Skeletal muscle satellite cell (primary cell): ENCODE measurements at regions not wholly inside any gene's neighbourhood (a gene's known extent, or its start where the extent isn't known, plus 50 kb on each side); places are given as distances from the start of the nearest gene placed in this dataset.

ENCODE experiments used
- H3K27me3 ChIP-seq: 2 replicates; pipeline ENCODE4 v1.7.0; 2013; ENCODE audit warnings: low read length; ENCODE audit not compliant: control insufficient read depth, insufficient read depth
- H3K36me3 ChIP-seq: 2 replicates; pipeline ENCODE4 v1.7.0; 2013; ENCODE audit warnings: mild to moderate bottlenecking, control low read depth, low read length; ENCODE audit not compliant: insufficient read depth
- H3K4me1 ChIP-seq: 2 replicates; pipeline ENCODE4 v1.7.0; 2013; ENCODE audit warnings: low read length; ENCODE audit not compliant: control insufficient read depth, insufficient read depth
- H3K4me2 ChIP-seq: 2 replicates; pipeline ENCODE4 v1.7.0; 2013; ENCODE audit warnings: mild to moderate bottlenecking, low read length
- H3K4me3 ChIP-seq: 2 replicates; pipeline ENCODE4 v1.7.0; 2013; ENCODE audit warnings: low read length
- H3K9ac ChIP-seq: 2 replicates; pipeline ENCODE4 v1.7.0; 2013; ENCODE audit warnings: mild to moderate bottlenecking, low read depth, low read length, moderate library complexity
- H3K9me3 ChIP-seq: replicated peaks from 2 replicates; pipeline ENCODE4 v1.7.0; 2013; ENCODE audit warnings: mild to moderate bottlenecking, control low read depth, low read length

DNA sequence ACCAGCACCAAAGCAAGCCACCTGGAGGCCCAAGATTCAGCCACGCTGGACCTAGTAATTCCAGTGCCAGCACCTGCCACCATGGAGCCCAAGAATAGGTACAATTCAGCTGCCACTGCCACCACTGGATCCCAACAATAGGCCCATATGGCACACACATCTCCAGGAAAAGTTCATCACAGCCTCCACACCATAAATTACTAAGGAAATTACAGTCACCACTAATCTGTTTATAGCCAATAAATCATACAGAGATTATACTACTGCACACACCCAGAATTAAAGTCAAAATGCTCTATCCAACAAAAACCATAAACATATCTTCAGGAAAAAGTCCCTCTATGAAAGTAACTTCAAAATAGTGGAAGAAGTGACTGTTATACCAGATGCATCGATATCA is 242.8 kb downstream of the SPATA31D1 start:
- no peak overlapping the region for H3K9ac ChIP-seq
- H3K4me3 ChIP-seq, result no peak overlapping the region
- no peak overlapping the region for H3K4me2 ChIP-seq
- H3K36me3 ChIP-seq, result no peaks in the 10 kb centered on the region
- H3K9me3 ChIP-seq, result no peaks in the 10 kb centered on the region
- no peaks in the 10 kb centered on the region for H3K27me3 ChIP-seq
- no peaks in the 10 kb centered on the region for H3K4me1 ChIP-seq

DNA sequence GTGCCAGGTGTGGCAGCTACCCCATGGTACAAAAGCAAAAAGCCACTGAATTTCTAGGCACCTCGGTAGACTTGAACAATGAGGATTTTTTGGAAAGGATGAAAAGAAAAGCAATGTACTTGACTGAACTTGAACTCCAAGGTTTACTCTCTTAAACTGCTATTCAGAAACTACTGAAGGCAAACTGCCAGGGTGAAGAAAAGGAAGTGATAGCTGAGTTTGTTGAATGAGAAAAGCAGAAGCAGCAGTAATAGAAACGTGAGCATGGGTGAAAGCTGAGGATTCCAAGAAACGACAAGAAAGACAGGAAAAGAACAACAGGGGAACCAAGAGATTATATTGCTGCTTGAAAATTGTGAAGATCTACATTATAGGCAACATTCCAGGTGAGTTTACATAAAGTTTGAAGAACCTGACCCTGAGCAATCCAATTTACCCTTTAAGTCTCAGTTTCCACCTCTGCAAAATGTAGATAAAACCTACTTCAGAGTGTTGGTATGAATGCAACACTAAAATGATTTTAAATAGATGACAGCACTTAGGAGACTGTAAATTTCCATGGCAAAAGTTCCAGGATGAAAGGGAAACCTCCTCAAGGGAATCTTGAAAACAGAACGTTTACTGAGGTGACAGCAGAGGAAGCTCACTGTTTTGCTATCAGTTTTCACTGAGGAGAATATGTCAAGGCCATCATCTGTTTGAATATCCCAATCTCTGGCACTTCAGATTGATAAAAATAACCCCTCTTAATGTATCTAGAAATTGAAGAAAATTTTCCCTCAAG is 245.8 kb downstream of the SPATA31D1 start:
- no peak overlapping the region for H3K4me3 ChIP-seq
- no peaks in the 10 kb centered on the region for H3K36me3 ChIP-seq
- H3K9me3 ChIP-seq, result no peaks in the 10 kb centered on the region
- no peaks in the 10 kb centered on the region for H3K4me1 ChIP-seq
- H3K9ac ChIP-seq, result no peak overlapping the region
- H3K4me2 ChIP-seq, result no peak overlapping the region
- no peaks in the 10 kb centered on the region for H3K27me3 ChIP-seq

DNA sequence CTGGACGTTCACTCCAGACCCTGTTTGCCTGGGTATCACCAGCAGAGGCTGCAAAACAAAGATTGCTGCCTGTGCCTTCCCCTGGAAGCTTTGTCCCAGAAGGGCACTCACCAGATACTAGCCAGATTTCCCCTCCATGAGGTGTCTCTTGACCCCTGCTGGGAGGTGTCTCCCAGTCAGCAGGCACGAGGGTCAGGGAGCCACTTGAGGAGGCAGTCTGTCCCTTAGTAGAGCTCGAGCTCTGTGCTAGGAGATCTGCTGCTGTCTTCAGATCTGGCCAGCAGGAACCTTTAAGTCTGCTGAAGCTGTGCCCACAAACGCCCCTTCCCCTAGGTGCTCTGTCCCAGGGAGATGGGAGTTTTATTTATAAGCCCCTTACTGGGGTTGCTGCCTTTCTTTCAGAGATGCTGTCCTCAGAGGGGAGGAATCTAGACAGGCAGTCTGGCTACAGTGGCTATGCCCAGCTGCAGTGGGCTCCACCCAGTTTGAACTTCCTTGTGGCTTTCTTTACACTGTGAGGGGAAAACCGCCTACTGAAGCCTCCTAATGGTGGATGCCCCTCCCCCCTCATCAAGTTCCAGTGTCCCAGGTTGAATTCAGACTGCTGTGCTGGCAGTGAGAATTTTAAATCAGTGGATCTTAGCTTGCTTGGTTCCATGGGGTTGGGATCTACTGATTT is 253.9 kb downstream of the SPATA31D1 start:
- H3K4me1 ChIP-seq, result no peaks in the 10 kb centered on the region
- H3K36me3 ChIP-seq, result no peaks in the 10 kb centered on the region
- no peak overlapping the region for H3K4me2 ChIP-seq
- H3K9me3 ChIP-seq, result no peaks in the 10 kb centered on the region
- no peak overlapping the region for H3K4me3 ChIP-seq
- H3K27me3 ChIP-seq, result no peaks in the 10 kb centered on the region
- no peak overlapping the region for H3K9ac ChIP-seq

DNA sequence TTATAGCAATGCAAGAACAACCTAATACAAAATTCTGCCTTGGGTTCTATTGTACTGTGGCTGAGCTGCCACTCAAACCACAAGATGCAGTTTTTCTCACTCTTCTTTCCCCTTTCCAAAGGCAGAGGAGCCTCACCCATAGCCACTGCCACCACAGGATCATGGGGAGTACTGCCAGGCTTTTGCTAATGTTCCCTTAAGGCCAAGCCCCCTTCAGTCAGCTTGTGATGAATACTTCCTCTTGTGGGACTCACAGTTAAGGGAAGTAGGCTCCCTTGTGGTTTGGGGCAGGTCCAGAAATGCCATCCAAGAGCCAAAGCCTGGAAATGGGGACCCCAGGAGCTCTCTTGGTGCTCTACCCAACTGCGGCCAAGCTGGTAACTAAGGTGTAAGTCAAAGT is 258.7 kb downstream of the SPATA31D1 start:
- Histone ChIP-seq H3K4me2 (no peak overlapping the region), H3K4me3 (no peak overlapping the region), H3K9ac (no peak overlapping the region), H3K27me3 (no peaks in the 10 kb centered on the region), H3K36me3 (no peaks in the 10 kb centered on the region), H3K9me3 (no peaks in the 10 kb centered on the region), H3K4me1 (no peaks in the 10 kb centered on the region)

DNA sequence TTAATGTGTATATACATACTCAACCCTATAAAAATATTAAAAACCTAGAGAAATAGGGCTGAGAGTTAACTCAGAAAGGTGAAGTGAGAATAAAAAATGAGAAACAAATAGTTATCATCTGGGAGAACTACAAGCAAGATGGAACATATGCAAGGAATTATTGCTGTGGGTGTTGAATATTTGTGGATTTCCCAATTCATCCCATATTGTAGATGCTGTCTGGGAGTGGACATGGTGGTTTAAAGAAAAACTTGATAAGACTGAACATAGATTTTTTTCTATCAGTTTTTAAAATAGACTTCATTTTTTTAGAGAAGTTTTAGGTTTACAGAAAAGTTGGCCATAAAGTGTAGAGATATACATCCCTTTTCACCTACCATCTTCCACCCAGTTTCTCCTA is 263.5 kb downstream of the SPATA31D1 start:
- Histone ChIP-seq H3K4me3 (no peak overlapping the region), H3K36me3 (no peaks in the 10 kb centered on the region), H3K27me3 (no peaks in the 10 kb centered on the region), H3K4me2 (no peak overlapping the region), H3K9ac (no peak overlapping the region), H3K4me1 (no peaks in the 10 kb centered on the region), H3K9me3 (no peaks in the 10 kb centered on the region)

DNA sequence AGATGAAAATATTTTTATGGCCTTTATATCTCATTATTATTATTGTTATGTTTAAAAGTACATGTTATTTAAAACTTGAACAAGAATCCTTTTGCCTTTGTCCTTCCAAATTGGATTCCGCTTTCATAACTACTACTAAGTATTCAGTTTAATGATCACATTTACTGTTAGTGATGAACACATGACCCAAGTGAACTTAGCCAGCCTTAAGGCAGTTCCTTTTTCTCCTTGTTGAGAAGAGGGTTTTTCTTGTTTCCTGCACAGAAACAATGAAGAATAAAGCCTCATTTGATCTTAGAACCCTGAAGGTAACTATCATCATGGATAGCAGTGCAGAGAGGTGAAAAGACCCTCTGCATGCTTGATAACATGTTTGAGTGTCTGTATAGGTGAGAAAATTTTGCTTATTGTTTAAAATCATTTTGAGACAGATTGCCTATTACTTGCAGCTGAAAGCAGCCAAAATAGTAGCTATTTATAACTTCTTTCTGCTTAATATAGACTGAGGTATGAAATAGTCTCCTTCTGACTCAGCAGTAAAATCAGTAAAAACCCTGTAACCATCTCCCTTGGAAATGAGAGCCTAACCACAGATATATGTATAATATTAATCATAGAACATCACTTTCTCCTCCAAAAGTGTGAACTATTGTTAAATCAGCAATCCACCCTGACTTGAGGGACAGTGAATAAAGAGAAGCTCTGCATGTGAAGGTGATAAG is 266.2 kb downstream of the SPATA31D1 start:
- no peaks in the 10 kb centered on the region for H3K36me3 ChIP-seq
- no peaks in the 10 kb centered on the region for H3K27me3 ChIP-seq
- no peaks in the 10 kb centered on the region for H3K9me3 ChIP-seq
- no peak overlapping the region for H3K9ac ChIP-seq
- H3K4me1 ChIP-seq, result no peaks in the 10 kb centered on the region
- H3K4me2 ChIP-seq, result no peak overlapping the region
- H3K4me3 ChIP-seq, result no peak overlapping the region

DNA sequence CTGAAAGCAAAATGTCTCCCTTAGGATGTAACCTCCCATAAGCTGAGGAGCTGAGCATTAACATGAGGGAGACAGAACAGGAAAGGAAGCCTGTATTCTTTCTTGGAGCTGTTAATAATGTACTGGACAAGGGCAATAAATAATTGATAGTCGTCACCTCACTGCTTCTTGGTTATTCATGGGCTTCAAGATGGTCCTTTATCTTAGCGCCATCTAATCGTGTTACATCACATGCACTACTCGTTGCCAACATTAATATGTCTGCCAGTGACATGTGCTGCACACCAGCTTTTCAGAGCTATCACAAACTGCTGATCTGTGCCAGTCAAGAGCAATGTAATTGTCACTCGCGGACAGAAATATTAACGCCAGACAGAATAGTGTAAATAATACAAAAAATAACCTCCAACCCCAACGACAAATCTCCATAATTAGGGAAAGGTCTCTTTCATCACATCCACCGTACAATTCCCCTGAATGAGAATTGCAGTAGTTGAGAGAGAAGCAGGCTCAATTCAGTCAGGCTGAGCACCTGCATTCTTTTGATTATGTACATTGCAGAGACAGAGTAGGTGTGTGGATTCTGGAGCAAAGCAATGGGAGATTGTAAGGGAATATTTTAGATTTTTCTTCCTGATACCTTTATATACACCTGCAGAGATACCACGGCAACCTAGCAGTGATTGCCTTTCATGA is 267.1 kb downstream of the SPATA31D1 start:
- H3K4me2 ChIP-seq, result no peak overlapping the region
- H3K4me3 ChIP-seq, result no peak overlapping the region
- no peaks in the 10 kb centered on the region for H3K27me3 ChIP-seq
- H3K9me3 ChIP-seq, result no peaks in the 10 kb centered on the region
- H3K4me1 ChIP-seq, result no peaks in the 10 kb centered on the region
- no peak overlapping the region for H3K9ac ChIP-seq
- H3K36me3 ChIP-seq, result no peaks in the 10 kb centered on the region

DNA sequence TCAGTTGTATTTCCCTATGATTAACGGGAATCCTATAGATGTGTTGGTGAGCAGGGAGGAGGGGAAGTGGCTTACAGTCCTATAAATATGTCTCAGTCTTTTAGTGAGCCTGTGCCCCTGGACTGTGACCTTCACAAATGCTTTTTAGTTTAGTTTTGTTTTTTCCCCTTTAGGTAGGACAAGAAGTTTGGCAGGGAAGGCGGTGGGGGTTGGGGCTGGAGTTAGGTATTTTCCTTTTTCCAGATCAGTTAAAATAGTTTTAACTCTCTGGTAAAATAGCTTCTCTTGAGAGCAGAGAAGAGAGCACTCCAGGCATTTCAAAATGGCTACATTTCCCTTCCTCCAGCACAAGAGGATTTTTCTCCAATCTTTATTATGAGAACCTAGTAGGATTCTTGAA is 272.1 kb downstream of the SPATA31D1 start:
- Histone ChIP-seq H3K4me1 (no peaks in the 10 kb centered on the region), H3K4me2 (no peak overlapping the region), H3K27me3 (no peaks in the 10 kb centered on the region), H3K9me3 (no peaks in the 10 kb centered on the region), H3K4me3 (no peak overlapping the region), H3K36me3 (no peaks in the 10 kb centered on the region), H3K9ac (no peak overlapping the region)

DNA sequence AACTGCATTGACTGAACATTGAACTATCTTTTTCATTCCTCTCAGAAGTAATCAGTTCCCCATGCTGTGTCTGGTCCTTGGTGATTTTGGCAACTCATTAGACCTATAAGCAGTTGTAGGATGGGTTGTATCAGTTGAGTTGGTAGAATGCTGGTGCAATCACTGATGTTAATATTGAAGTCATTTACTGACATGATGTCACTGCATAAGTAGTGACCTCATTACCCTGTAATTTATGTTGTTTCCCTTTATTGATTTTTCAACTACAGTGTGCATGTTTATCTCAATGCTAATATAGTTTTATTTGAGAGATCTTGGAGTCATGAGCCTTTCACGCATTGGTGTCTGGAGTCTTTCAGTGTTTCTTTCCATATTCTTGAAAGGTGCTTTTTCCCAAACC is 275.0 kb downstream of the SPATA31D1 start:
- no peaks in the 10 kb centered on the region for H3K27me3 ChIP-seq
- H3K4me1 ChIP-seq, result no peaks in the 10 kb centered on the region
- no peak overlapping the region for H3K4me2 ChIP-seq
- no peak overlapping the region for H3K4me3 ChIP-seq
- H3K9me3 ChIP-seq, result no peaks in the 10 kb centered on the region
- no peaks in the 10 kb centered on the region for H3K36me3 ChIP-seq
- H3K9ac ChIP-seq, result no peak overlapping the region

DNA sequence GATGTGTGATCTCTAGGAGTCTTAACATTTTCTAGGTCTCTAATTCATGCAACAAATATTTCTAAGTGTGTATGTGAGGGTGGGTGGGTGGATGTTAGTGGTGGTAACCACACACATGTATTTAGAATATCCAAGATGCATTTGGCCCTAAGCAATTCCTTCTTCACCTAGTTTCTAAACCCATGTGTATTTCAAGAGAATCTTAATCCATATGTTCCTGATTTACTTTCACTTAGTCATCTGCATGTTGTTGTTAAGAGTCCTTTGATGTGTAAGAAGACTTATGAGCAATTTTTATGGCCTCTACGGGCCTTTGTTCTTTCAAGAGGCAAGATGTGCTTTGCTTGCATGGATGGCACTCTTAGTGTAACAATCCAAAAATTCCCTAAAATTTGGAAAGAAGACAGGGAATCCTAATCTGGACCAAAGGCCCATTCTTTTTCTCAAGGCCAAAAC is 282.6 kb downstream of the SPATA31D1 start:
- Histone ChIP-seq H3K4me3 (no peak overlapping the region), H3K4me2 (no peak overlapping the region), H3K27me3 (no peaks in the 10 kb centered on the region), H3K9ac (no peak overlapping the region), H3K4me1 (peaks cover 9% of the 10 kb centered on the region), H3K9me3 (no peaks in the 10 kb centered on the region), H3K36me3 (no peaks in the 10 kb centered on the region)

DNA sequence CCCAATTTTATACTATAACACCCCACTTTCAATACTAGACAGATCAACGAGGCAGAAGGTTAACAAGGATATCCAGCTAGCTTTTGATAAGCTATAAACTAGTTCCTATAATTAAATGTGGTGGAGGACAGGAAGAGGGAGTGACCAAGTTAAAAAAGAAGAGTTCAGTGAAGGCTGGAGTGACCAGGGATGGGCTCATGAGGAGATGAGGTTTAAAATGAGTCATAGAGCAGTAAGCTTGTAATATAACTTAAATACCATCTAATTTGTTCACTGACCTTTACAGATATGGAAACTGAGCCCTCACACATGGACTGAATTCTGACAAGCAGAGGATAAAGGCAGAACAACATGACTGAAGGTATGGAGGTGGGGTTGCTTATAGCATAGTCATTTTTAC is 284.5 kb downstream of the SPATA31D1 start:
- no peak overlapping the region for H3K4me2 ChIP-seq
- H3K4me3 ChIP-seq, result no peak overlapping the region
- H3K36me3 ChIP-seq, result no peaks in the 10 kb centered on the region
- no peaks in the 10 kb centered on the region for H3K27me3 ChIP-seq
- no peak overlapping the region for H3K9ac ChIP-seq
- peaks cover 9% of the 10 kb centered on the region for H3K4me1 ChIP-seq
- H3K9me3 ChIP-seq, result no peaks in the 10 kb centered on the region
